ENCODE measurements at regions not wholly inside any gene's neighbourhood (a gene's known extent, or its start where the extent isn't known, plus 50 kb on each side); places are given as distances from the start of the nearest gene placed in this dataset.

GRCh38 chr4:181737744-181738143, 505.5 kb upstream of the TENM3 start (continued):
- TF ChIP-seq MEF2A (IDR thresholded peaks at IDR 0.05; ENCODE audit: insufficient read depth, low read depth, low read length) (no peak), TBL1XR1 (IDR thresholded peaks at IDR 0.05; ENCODE audit: low read depth, low read length) (no peak), BMI1 (IDR thresholded peaks at IDR 0.05; ENCODE audit: borderline replicate concordance) (no peak), SMAD5 (IDR thresholded peaks at IDR 0.05; ENCODE audit: low read depth) (no peak), HDAC2 (IDR thresholded peaks at IDR 0.05) (no peak), GATAD2B (conservative IDR thresholded peaks at IDR 0.05; ENCODE audit: low read depth) (no peak)

GRCh38 chr4:181739031-181739430, 504.2 kb upstream of the TENM3 start:
- Histone ChIP-seq H3K9ac (ENCODE audit: control insufficient read depth, insufficient read depth, low read length) (no peak overlapping the region), H3K9me3 (replicated peaks; ENCODE audit: control insufficient read depth, insufficient read depth, low read length) (no peaks in the 10 kb centered on the region), H3K79me2 (ENCODE audit: control insufficient read depth, insufficient read depth, low read length) (no peaks in the 10 kb centered on the region), H3K36me3 (ENCODE audit: control insufficient read depth in 2 of 2, insufficient read depth in 2 of 2, low read length in 1 of 2) (no peaks in the 10 kb centered on the region), H3K27ac (ENCODE audit: control insufficient read depth, insufficient read depth) (no peak overlapping the region), H3K27me3 (replicated peaks in 1 of 2; ENCODE audit: control insufficient read depth in 2 of 2, insufficient read depth in 2 of 2, low read length in 1 of 2) (no peaks in the 10 kb centered on the region), H3K4me1 (ENCODE audit: control insufficient read depth, insufficient read depth, low read length) (no peaks in the 10 kb centered on the region), H3K4me3 (no peak overlapping the region), H4K20me1 (ENCODE audit: control insufficient read depth, insufficient read depth) (no peaks in the 10 kb centered on the region), H3K4me2 (ENCODE audit: control insufficient read depth, insufficient read depth) (no peak overlapping the region), H2AFZ (ENCODE audit: control insufficient read depth, low read depth, low read length) (no peak overlapping the region)
- in situ Hi-C loops (cut with MboI) (no loop called here), intact Hi-C loops (cut with micrococcal nuclease; ENCODE audit: unreplicated experiment) (no loop called here)
- BruUV-seq (replicated peaks) = no TSS peak
- DNase-seq (ENCODE audit: low read depth, low spot score) = no peak
- POLR2A ChIA-PET = no interaction called here
- WGBS (ENCODE audit: insufficient coverage, insufficient replicate concordance, low lambda C conversion rate, missing lambda C conversion rate) = 28% methylated on average over 6 of the region's 6 CpGs
- TF ChIP-seq ASH2L (IDR thresholded peaks at IDR 0.05; ENCODE audit: borderline replicate concordance, low read depth) (no peak), EED (IDR thresholded peaks at IDR 0.05; ENCODE audit: low read depth) (no peak), FOXK2 (IDR thresholded peaks at IDR 0.05) (no peak), NFXL1 (IDR thresholded peaks at IDR 0.05; ENCODE audit: borderline replicate concordance) (no peak), BRCA1 (IDR thresholded peaks at IDR 0.05; ENCODE audit: low read depth, low read length) (no peak), MXI1 (IDR thresholded peaks at IDR 0.05; ENCODE audit: low read depth, low read length) (no peak), HDGF (IDR thresholded peaks at IDR 0.05) (no peak), SUPT20H (IDR thresholded peaks at IDR 0.05; ENCODE audit: borderline replicate concordance, control insufficient read depth, low read depth, low read length) (no peak), ZSCAN29 (IDR thresholded peaks at IDR 0.05) (no peak), SP1 (IDR thresholded peaks at IDR 0.05; ENCODE audit: low read depth, low read length) (no peak), WRNIP1 (IDR thresholded peaks at IDR 0.05; ENCODE audit: borderline replicate concordance, low read depth, low read length) (no peak), ZBED1 (IDR thresholded peaks at IDR 0.05; ENCODE audit: borderline replicate concordance) (no peak), PBX3 (IDR thresholded peaks at IDR 0.05; ENCODE audit: insufficient replicate concordance, low read depth, low read length) (no peak)
- TF ChIP-seq, protein P1, sequence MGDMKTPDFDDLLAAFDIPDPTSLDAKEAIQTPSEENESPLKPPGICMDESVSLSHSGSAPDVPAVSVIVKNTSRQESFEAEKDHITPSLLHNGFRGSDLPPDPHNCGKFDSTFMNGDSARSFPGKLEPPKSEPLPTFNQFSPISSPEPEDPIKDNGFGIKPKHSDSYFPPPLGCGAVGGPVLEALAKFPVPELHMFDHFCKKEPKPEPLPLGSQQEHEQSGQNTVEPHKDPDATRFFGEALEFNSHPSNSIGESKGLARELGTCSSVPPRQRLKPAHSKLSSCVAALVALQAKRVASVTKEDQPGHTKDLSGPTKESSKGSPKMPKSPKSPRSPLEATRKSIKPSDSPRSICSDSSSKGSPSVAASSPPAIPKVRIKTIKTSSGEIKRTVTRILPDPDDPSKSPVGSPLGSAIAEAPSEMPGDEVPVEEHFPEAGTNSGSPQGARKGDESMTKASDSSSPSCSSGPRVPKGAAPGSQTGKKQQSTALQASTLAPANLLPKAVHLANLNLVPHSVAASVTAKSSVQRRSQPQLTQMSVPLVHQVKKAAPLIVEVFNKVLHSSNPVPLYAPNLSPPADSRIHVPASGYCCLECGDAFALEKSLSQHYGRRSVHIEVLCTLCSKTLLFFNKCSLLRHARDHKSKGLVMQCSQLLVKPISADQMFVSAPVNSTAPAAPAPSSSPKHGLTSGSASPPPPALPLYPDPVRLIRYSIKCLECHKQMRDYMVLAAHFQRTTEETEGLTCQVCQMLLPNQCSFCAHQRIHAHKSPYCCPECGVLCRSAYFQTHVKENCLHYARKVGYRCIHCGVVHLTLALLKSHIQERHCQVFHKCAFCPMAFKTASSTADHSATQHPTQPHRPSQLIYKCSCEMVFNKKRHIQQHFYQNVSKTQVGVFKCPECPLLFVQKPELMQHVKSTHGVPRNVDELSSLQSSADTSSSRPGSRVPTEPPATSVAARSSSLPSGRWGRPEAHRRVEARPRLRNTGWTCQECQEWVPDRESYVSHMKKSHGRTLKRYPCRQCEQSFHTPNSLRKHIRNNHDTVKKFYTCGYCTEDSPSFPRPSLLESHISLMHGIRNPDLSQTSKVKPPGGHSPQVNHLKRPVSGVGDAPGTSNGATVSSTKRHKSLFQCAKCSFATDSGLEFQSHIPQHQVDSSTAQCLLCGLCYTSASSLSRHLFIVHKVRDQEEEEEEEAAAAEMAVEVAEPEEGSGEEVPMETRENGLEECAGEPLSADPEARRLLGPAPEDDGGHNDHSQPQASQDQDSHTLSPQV (IDR thresholded peaks at IDR 0.05) = no peak
- TF ChIP-seq, protein P2, sequence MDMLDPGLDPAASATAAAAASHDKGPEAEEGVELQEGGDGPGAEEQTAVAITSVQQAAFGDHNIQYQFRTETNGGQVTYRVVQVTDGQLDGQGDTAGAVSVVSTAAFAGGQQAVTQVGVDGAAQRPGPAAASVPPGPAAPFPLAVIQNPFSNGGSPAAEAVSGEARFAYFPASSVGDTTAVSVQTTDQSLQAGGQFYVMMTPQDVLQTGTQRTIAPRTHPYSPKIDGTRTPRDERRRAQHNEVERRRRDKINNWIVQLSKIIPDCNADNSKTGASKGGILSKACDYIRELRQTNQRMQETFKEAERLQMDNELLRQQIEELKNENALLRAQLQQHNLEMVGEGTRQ (IDR thresholded peaks at IDR 0.05; ENCODE audit: borderline replicate concordance, low read depth, low read length) = no peak
- no peak for ATAC-seq
- RAD21 ChIA-PET (ENCODE audit: unreplicated experiment) = no interaction called here
- CTCF ChIA-PET = no interaction called here
- SMC1A ChIA-PET (ENCODE audit: uncharacterized antibody, unreplicated experiment) = interaction anchor here (0.6 to 1.3 kb wide), 3 partner anchors 10 to 599 kb away, joined by 3 read pairs; no protein-coding TSS in a partner anchor
- no peak for FAIRE-seq

All from GM12878 (cell line).